Ovary (tissue), 7 donors: ENCODE measurements at regions not wholly inside any gene's neighbourhood (a gene's known extent, or its start where the extent isn't known, plus 50 kb on each side); places are given as distances from the start of the nearest gene placed in this dataset.

ENCODE experiments used
- DNase-seq, 5 donors: peaks; one replicate each; pipeline ENCODE4 v3.0.0-alpha.2; 2019 to 2020
- H3K27ac ChIP-seq, 2 donors: fragments of 200-600 bp; one replicate each; pipeline versions ENCODE4 v1.5.1 to v1.8.0; 2019 to 2022
- H3K27me3 ChIP-seq: fragments of 200-600 bp; one replicate; pipeline ENCODE4 v1.8.0; 2022
- H3K36me3 ChIP-seq: fragments of 200-600 bp; sonication (generic); one replicate; pipeline ENCODE4 v1.5.1; 2019
- H3K4me1 ChIP-seq: one replicate; pipeline ENCODE4 v1.8.1; 2013; ENCODE audit warnings: mild to moderate bottlenecking, moderate library complexity; ENCODE audit not compliant: insufficient read depth
- H3K4me3 ChIP-seq: fragments of 200-600 bp; sonication (generic); one replicate; pipeline ENCODE4 v1.5.1; 2017
- H3K9me3 ChIP-seq, 2 donors: fragments of 200-600 bp in 1 of 2; sonication (generic) in 1 of 2; one replicate each; pipeline versions ENCODE4 v1.5.1 to v1.8.1; 2013 to 2019; ENCODE audit warnings: mild to moderate bottlenecking in 1 of 2, moderate library complexity in 1 of 2
- CTCF ChIP-seq, 3 donors: fragments of 450-650 bp in 2 of 3; fragments of 200-600 bp in 1 of 3; IDR thresholded peaks; one replicate each; pipeline versions ENCODE4 v1.5.1 to v1.8.0; 2016 to 2022; ENCODE audit warnings: antibody characterized with exemption in 3 of 3, mild to moderate bottlenecking in 1 of 3
- EP300 ChIP-seq: sonication (generic); formaldehyde crosslinking; IDR thresholded peaks from one replicate; pipeline ENCODE4 v1.6.1; 2017; ENCODE audit warnings: antibody characterized with exemption
- POLR2A ChIP-seq: fragments of 450-650 bp; IDR thresholded peaks from one replicate; pipeline ENCODE4 v1.6.1; 2017; ENCODE audit warnings: antibody characterized with exemption, mild to moderate bottlenecking, moderate library complexity
- WGBS, 3 donors: extraction: QIAGEN DNeasy Blood & Tissue Kit in 1 of 3; methylation state at CpG; one replicate each; pipeline versions ENCODE4 v1.1.5 to v1.1.7; 2013 to 2017; 5-methylcytosine and 5-hydroxymethylcytosine counted together
- intact Hi-C, 4 donors: fragments of 100-400 bp; cut with DNase I; formaldehyde crosslinking; loops; one replicate each; pipeline versions ENCODE4 v1.11.0 to v1.15.1; 2022 to 2023
- donor health status: DM: no; HTN: no; CAD: no; lungs with moderate emphysema.
- donor health status: DM: no; HTN: no; CAD: no.
- donor health status: Bipolar disorder and iron deficiency.
- donor health status: DM: no; HTN: no; CAD: no.
- donor health status: DM: yes; HTN: yes; CAD: no.

GRCh38 chrX:96394598-96394997 is 290.0 kb upstream of the DIAPH2 start:
- no peak for DNase-seq
- no peaks in the 10 kb centered on the region for H3K9me3 ChIP-seq
- WGBS, 3 donors, result 48 to 54% (median 49%) methylated on average over 1 of the region's 1 CpG
- no peaks in the 10 kb centered on the region for H3K36me3 ChIP-seq
- H3K4me3 ChIP-seq, result no peak overlapping the region
- no peaks in the 10 kb centered on the region for H3K4me1 ChIP-seq
- TF ChIP-seq CTCF (IDR thresholded peaks at IDR 0.05) (no peak), EP300 (no peak), POLR2A (no peak)
- H3K27me3 ChIP-seq, result no peaks in the 10 kb centered on the region
- H3K27ac ChIP-seq, result no peak overlapping the region
- intact Hi-C loops, result no loop called here

GRCh38 chrX:96403446-96403845 is 281.2 kb upstream of the DIAPH2 start:
- Histone ChIP-seq H3K27ac (no peak overlapping the region), H3K36me3 (no peaks in the 10 kb centered on the region), H3K4me3 (no peak overlapping the region), H3K9me3 (no peaks in the 10 kb centered on the region), H3K4me1 (no peaks in the 10 kb centered on the region), H3K27me3 (no peaks in the 10 kb centered on the region)
- no peak for TF ChIP-seq POLR2A
- TF ChIP-seq EP300, result no peak
- TF ChIP-seq CTCF (IDR thresholded peaks at IDR 0.05), result no peak
- 28 to 64% (median 60%) methylated on average over 3 of the region's 3 CpGs for WGBS, 3 donors
- intact Hi-C loops, result no loop called here
- DNase-seq, result no peak

GRCh38 chrX:96405842-96406241 is 278.8 kb upstream of the DIAPH2 start:
- no peak for DNase-seq
- TF ChIP-seq CTCF (IDR thresholded peaks at IDR 0.05), result no peak
- no peak for TF ChIP-seq EP300
- no peak for TF ChIP-seq POLR2A
- no peak overlapping the region for H3K4me3 ChIP-seq
- no peaks in the 10 kb centered on the region for H3K27me3 ChIP-seq
- 82 to 100% (median 91%) methylated on average over 1 of the region's 1 CpG for WGBS, 3 donors
- intact Hi-C loops, result no loop called here
- H3K36me3 ChIP-seq, result no peaks in the 10 kb centered on the region
- H3K27ac ChIP-seq, result no peak overlapping the region
- no peaks in the 10 kb centered on the region for H3K4me1 ChIP-seq
- H3K9me3 ChIP-seq, result no peaks in the 10 kb centered on the region

DNA sequence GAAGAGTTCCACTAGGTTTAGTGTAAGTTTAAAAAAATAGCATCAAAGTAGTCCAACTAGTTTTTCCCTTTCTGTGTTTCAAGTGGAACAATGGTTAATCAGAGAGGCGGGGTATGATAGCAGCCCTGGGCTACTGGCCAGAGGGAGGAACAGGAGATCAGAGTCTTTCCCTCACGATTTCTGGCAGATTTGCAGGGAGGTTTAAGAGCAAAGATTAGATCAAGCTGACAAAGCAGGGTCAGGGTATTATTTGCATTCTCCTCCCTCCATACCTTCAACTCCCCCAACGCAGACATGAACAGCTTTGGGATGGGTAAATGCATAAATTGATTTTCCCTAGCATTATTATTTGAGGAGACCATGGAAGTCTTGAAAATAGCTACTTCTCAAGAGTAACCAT is 277.6 kb upstream of the DIAPH2 start:
- H3K27me3 ChIP-seq, result no peaks in the 10 kb centered on the region
- WGBS, 3 donors, result 22 to 24% (median 24%) methylated on average over 3 of the region's 3 CpGs
- H3K4me1 ChIP-seq, result no peaks in the 10 kb centered on the region
- intact Hi-C loops, result no loop called here
- H3K4me3 ChIP-seq, result no peak overlapping the region
- H3K36me3 ChIP-seq, result no peaks in the 10 kb centered on the region
- H3K9me3 ChIP-seq, result no peaks in the 10 kb centered on the region
- TF ChIP-seq POLR2A, result no peak
- no peak for TF ChIP-seq CTCF (IDR thresholded peaks at IDR 0.05)
- no peak for TF ChIP-seq EP300
- H3K27ac ChIP-seq, result peak overlapping the region in 1 of 2 donors; percentile 55
- peak; percentile 36 to 59 (median 51) for DNase-seq

DNA sequence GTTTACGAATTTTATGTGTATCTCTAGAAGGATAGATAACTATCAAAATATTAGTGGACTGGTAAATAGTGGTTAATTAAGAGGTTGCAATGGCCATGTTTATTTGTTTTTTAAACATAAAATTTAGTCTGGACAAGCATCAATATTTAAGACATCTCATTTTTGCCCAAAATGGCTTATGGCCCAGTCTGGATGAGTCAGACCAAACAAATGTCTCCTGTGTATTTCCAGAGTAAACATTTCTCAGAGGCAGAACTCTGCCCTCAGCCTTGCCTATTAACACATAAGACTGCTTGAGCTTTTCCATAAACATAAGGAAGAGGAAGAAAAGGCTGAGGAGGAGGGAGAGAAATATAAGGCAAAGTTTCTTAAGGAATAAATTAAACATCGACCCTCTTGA is 277.1 kb upstream of the DIAPH2 start:
- intact Hi-C loops, result no loop called here
- no peak overlapping the region for H3K4me3 ChIP-seq
- peak overlapping the region in 1 of 2 donors; percentile 55 for H3K27ac ChIP-seq
- TF ChIP-seq CTCF (IDR thresholded peaks at IDR 0.05), result no peak
- TF ChIP-seq POLR2A, result no peak
- no peak for TF ChIP-seq EP300
- no peaks in the 10 kb centered on the region for H3K36me3 ChIP-seq
- H3K9me3 ChIP-seq, result no peaks in the 10 kb centered on the region
- H3K4me1 ChIP-seq, result no peaks in the 10 kb centered on the region
- no peaks in the 10 kb centered on the region for H3K27me3 ChIP-seq
- WGBS, 3 donors, result 40 to 53% (median 49%) methylated on average over 2 of the region's 2 CpGs
- DNase-seq, result peak in 2 of 5 donors; percentile 23 to 31
